Activated CD4-positive, alpha-beta T cell treated with anti-CD3 and anti-CD28 coated beads, Interleukin-2, amount 10 ng/mL, durations not matched to agents 24 days and 14 days (primary cell): ENCODE measurements at regions not wholly inside any gene's neighbourhood (a gene's known extent, or its start where the extent isn't known, plus 50 kb on each side); places are given as distances from the start of the nearest gene placed in this dataset.

Source experiments
- DNase-seq: peaks from one replicate; pipeline ENCODE4 v3.0.0; 2022
- H3K27ac Mint-ChIP-seq: one replicate; pipeline ENCODE4 v1.8.0; 2022; ENCODE audit warnings: mild to moderate bottlenecking, mixed read lengths
- H3K27me3 Mint-ChIP-seq: one replicate; pipeline ENCODE4 v1.8.0; 2022; ENCODE audit warnings: mixed read lengths
- H3K36me3 Mint-ChIP-seq: one replicate; pipeline ENCODE4 v1.8.0; 2022; ENCODE audit warnings: low read depth, mild to moderate bottlenecking, mixed read lengths
- H3K4me1 Mint-ChIP-seq: one replicate; pipeline ENCODE4 v1.8.0; 2021; ENCODE audit warnings: mixed read lengths
- H3K4me3 Mint-ChIP-seq: one replicate; pipeline ENCODE4 v1.8.0; 2022; ENCODE audit warnings: mild to moderate bottlenecking, moderate library complexity, mixed read lengths
- H3K9me3 Mint-ChIP-seq: one replicate; pipeline ENCODE4 v1.8.0; 2021; ENCODE audit warnings: mixed read lengths
- intact Hi-C: fragments of 100-400 bp; cut with micrococcal nuclease; formaldehyde crosslinking; loops from one replicate; pipeline ENCODE4 v1.15.1; 2023

- Mint-ChIP-seq H3K4me1 (no peaks in the 10 kb centered on the region), H3K4me3 (no peak overlapping the region), H3K36me3 (no peaks in the 10 kb centered on the region), H3K9me3 (peaks cover 6% of the 10 kb centered on the region), H3K27me3 (no peaks in the 10 kb centered on the region), H3K27ac (no peak overlapping the region)
- intact Hi-C loops, result no loop called here
- DNase-seq, result no peak
Measured at GRCh38 chr19:31957711-31958110, 387.7 kb upstream of the ZNF507 start.

DNA sequence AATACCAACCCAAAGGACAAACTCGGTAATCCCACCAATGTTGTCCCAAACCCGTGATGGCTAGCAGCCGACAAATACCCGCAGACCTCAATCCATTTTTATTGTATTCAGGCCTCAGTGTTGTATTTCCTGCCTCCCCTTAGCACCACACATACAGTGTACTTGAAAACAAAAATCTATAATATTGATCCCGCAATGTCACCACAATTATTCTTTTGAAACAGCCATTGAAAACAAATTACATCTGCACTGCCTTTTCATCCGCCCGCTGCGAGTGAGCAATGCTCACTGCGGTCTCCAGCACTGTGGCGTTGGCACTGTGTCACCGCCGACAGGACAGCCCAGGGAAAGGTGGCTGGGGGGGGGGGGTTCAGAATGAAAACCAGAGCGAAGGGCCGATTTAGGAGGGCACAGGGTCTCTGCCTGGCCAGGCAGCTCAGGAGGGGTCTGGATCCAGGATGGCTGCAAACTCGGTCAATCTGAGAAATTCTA, 385.8 kb upstream of the ZNF507 start:
- intact Hi-C loops, result no loop called here
- H3K36me3 Mint-ChIP-seq, result no peaks in the 10 kb centered on the region
- no peak overlapping the region for H3K4me3 Mint-ChIP-seq
- DNase-seq, result no peak
- H3K27ac Mint-ChIP-seq, result no peak overlapping the region
- no peaks in the 10 kb centered on the region for H3K27me3 Mint-ChIP-seq
- no peaks in the 10 kb centered on the region for H3K4me1 Mint-ChIP-seq
- H3K9me3 Mint-ChIP-seq, result peaks cover 9% of the 10 kb centered on the region

GRCh38 chr19:31960474-31960873, 384.9 kb upstream of the ZNF507 start:
- Mint-ChIP-seq H3K4me1 (no peaks in the 10 kb centered on the region), H3K36me3 (no peaks in the 10 kb centered on the region), H3K4me3 (no peak overlapping the region), H3K27me3 (no peaks in the 10 kb centered on the region), H3K9me3 (peaks cover 8% of the 10 kb centered on the region), H3K27ac (no peak overlapping the region)
- no peak for DNase-seq
- intact Hi-C loops, result no loop called here

GRCh38 chr19:31961191-31961590, 384.2 kb upstream of the ZNF507 start:
- intact Hi-C loops, result no loop called here
- Mint-ChIP-seq H3K27me3 (no peaks in the 10 kb centered on the region), H3K27ac (no peak overlapping the region), H3K36me3 (no peaks in the 10 kb centered on the region), H3K4me1 (no peaks in the 10 kb centered on the region), H3K4me3 (no peak overlapping the region), H3K9me3 (peaks cover 8% of the 10 kb centered on the region)
- no peak for DNase-seq

- DNase-seq, result no peak
- H3K27ac Mint-ChIP-seq, result no peak overlapping the region
- no peaks in the 10 kb centered on the region for H3K4me1 Mint-ChIP-seq
- intact Hi-C loops, result no loop called here
- no peak overlapping the region for H3K4me3 Mint-ChIP-seq
- peaks cover 8% of the 10 kb centered on the region for H3K9me3 Mint-ChIP-seq
- H3K36me3 Mint-ChIP-seq, result no peaks in the 10 kb centered on the region
- no peaks in the 10 kb centered on the region for H3K27me3 Mint-ChIP-seq
Measured at GRCh38 chr19:31961667-31962066, 383.7 kb upstream of the ZNF507 start.

DNA sequence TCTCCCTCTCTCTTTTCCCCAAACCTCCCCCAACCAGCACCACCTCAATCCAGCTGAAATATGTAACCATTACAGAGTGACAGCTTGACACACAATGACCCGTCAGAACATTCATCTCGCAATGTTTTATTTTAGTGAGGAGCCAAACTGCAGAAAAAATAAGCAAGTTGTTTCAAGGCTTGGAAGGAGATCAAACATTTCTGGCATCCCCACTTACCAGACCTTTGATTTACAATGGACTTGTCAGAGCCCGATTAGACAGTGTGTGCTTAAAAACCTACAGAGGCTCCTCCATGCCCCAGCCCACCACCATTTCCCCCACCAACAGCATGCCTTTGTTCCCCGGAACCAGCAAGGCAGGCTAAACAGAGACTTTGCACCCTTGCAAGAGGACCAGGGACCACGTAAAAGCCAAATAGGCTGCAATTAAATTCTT, 382.8 kb upstream of the ZNF507 start:
- Mint-ChIP-seq H3K9me3 (peaks cover 5% of the 10 kb centered on the region), H3K27ac (no peak overlapping the region), H3K4me3 (no peak overlapping the region), H3K27me3 (no peaks in the 10 kb centered on the region), H3K36me3 (no peaks in the 10 kb centered on the region), H3K4me1 (no peaks in the 10 kb centered on the region)
- DNase-seq, result no peak
- intact Hi-C loops, result no loop called here

DNA sequence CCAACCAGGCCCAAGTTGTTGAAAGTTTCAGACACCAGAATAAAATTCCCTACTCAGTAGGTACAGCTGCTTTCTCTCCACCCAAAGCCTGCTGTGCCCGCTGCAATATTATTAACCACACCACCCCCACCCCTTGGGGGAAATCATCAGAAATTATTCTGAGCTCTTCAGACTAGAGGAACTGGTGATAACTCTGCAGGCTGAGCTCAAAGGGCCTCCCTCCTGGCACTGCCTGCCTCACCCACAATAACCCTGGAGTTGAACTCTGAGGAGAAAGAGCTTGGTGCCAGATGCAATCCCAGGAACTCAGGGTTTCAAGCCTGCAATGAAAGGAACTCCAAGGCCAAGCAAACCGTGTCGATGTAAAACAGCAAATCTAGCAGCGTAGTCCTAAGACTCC, 381.7 kb upstream of the ZNF507 start:
- no peak for DNase-seq
- no peaks in the 10 kb centered on the region for H3K4me1 Mint-ChIP-seq
- intact Hi-C loops, result no loop called here
- no peaks in the 10 kb centered on the region for H3K36me3 Mint-ChIP-seq
- H3K4me3 Mint-ChIP-seq, result no peak overlapping the region
- no peak overlapping the region for H3K27ac Mint-ChIP-seq
- H3K27me3 Mint-ChIP-seq, result no peaks in the 10 kb centered on the region
- H3K9me3 Mint-ChIP-seq, result peaks cover 5% of the 10 kb centered on the region

GRCh38 chr19:31969016-31969415, 376.4 kb upstream of the ZNF507 start:
- Mint-ChIP-seq H3K4me3 (no peak overlapping the region), H3K27ac (no peak overlapping the region), H3K36me3 (no peaks in the 10 kb centered on the region), H3K4me1 (no peaks in the 10 kb centered on the region), H3K27me3 (no peaks in the 10 kb centered on the region), H3K9me3 (peaks cover 5% of the 10 kb centered on the region)
- DNase-seq, result no peak
- intact Hi-C loops, result no loop called here

GRCh38 chr19:31970027-31970461, 375.4 kb upstream of the ZNF507 start:
- no peak for DNase-seq
- Mint-ChIP-seq H3K4me1 (no peaks in the 10 kb centered on the region), H3K9me3 (no peaks in the 10 kb centered on the region), H3K27me3 (no peaks in the 10 kb centered on the region), H3K36me3 (no peaks in the 10 kb centered on the region), H3K4me3 (no peak overlapping the region), H3K27ac (no peak overlapping the region)
- intact Hi-C loops, result no loop called here

DNA sequence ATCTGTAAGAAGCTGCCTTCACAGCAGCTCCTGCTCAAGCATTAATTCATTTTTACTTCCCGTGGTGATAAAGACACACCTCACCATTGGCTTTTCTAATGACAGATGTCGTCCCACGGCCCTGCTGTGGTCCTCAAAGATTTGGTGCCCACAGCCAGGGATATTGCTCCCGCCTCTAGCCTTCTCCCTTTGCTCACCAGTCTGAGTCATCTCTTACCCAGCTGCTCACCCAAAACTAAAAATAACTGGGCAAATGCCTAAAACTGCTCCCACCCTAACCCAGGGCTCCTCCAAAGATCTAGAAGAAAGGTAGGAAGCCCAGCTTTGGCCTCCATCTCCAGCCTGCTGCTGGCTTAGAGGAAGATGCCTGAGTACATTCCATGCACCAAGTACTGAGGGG, 371.1 kb upstream of the ZNF507 start:
- DNase-seq, result no peak
- no peaks in the 10 kb centered on the region for H3K9me3 Mint-ChIP-seq
- H3K4me1 Mint-ChIP-seq, result no peaks in the 10 kb centered on the region
- H3K4me3 Mint-ChIP-seq, result no peak overlapping the region
- H3K27me3 Mint-ChIP-seq, result no peaks in the 10 kb centered on the region
- intact Hi-C loops, result no loop called here
- H3K27ac Mint-ChIP-seq, result no peak overlapping the region
- H3K36me3 Mint-ChIP-seq, result no peaks in the 10 kb centered on the region

DNA sequence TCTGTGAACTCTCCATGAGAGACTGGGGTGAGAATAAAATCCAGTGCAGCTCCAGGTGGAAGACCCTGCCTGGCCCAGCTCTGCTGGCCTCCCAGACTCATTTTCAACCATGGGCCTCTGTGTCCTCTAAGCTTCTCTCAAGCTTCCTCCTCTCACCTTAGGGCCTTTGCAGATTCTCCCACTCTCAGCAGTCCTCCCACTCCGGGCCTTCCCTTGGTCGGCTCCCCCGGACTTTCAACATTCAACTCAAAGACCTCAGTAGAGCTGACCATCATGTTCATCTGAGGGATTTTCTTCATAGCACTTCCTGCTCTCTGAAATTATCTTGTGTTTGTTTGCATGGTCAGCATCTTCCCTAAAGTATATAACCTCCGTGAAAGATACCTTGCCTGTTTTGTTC, 370.5 kb upstream of the ZNF507 start:
- Mint-ChIP-seq H3K36me3 (no peaks in the 10 kb centered on the region), H3K4me1 (no peaks in the 10 kb centered on the region), H3K9me3 (no peaks in the 10 kb centered on the region), H3K4me3 (no peak overlapping the region), H3K27ac (no peak overlapping the region), H3K27me3 (no peaks in the 10 kb centered on the region)
- DNase-seq, result no peak
- intact Hi-C loops, result no loop called here

GRCh38 chr19:31975461-31975860, 369.9 kb upstream of the ZNF507 start:
- no peak for DNase-seq
- intact Hi-C loops, result no loop called here
- no peaks in the 10 kb centered on the region for H3K27me3 Mint-ChIP-seq
- H3K4me1 Mint-ChIP-seq, result no peaks in the 10 kb centered on the region
- H3K9me3 Mint-ChIP-seq, result no peaks in the 10 kb centered on the region
- H3K27ac Mint-ChIP-seq, result no peak overlapping the region
- no peaks in the 10 kb centered on the region for H3K36me3 Mint-ChIP-seq
- no peak overlapping the region for H3K4me3 Mint-ChIP-seq

GRCh38 chr19:31976775-31977536, 368.5 kb upstream of the ZNF507 start:
- Mint-ChIP-seq H3K4me3 (no peak overlapping the region), H3K27me3 (no peaks in the 10 kb centered on the region), H3K27ac (no peak overlapping the region), H3K4me1 (no peaks in the 10 kb centered on the region), H3K9me3 (no peaks in the 10 kb centered on the region), H3K36me3 (no peaks in the 10 kb centered on the region)
- no peak for DNase-seq
- intact Hi-C loops, result no loop called here

- no peak overlapping the region for H3K27ac Mint-ChIP-seq
Measured at GRCh38 chr19:31979362-31979761, 366.0 kb upstream of the ZNF507 start.

More at GRCh38 chr19:31979362-31979761, 366.0 kb upstream of the ZNF507 start:
- DNase-seq, result no peak
- H3K4me3 Mint-ChIP-seq, result no peak overlapping the region
- no peaks in the 10 kb centered on the region for H3K9me3 Mint-ChIP-seq
- H3K27me3 Mint-ChIP-seq, result no peaks in the 10 kb centered on the region
- intact Hi-C loops, result no loop called here
- no peaks in the 10 kb centered on the region for H3K4me1 Mint-ChIP-seq
- H3K36me3 Mint-ChIP-seq, result no peaks in the 10 kb centered on the region
